ENCODE measurements at regions not wholly inside any gene's neighbourhood (a gene's known extent, or its start where the extent isn't known, plus 50 kb on each side); places are given as distances from the start of the nearest gene placed in this dataset.

DNA sequence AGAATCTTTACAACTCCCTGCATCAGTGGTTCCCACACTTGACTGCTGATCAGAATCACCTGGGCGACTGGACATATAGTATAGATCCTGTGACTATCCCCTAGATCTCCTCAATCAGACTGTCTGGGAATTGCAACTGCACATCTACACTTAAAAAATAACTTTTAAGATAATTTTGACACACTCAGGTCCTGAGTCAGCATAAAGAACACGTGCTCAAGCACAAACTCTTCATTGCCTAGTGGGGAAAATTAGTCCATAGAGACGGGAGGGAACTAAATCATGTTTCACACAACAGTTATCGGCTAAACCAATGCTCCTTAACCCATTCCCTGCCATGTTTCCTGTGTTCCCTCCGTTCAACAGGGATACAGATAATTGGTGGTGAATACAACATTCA is 243.5 kb upstream of the FGF13 start:
- H3K4me1 ChIP-seq: no peaks in the 10 kb centered on the region
- no peak for DNase-seq (ENCODE audit: low spot score in 2 of 2)
- H3K4me3 ChIP-seq: no peak overlapping the region
- TF ChIP-seq, protein P1, sequence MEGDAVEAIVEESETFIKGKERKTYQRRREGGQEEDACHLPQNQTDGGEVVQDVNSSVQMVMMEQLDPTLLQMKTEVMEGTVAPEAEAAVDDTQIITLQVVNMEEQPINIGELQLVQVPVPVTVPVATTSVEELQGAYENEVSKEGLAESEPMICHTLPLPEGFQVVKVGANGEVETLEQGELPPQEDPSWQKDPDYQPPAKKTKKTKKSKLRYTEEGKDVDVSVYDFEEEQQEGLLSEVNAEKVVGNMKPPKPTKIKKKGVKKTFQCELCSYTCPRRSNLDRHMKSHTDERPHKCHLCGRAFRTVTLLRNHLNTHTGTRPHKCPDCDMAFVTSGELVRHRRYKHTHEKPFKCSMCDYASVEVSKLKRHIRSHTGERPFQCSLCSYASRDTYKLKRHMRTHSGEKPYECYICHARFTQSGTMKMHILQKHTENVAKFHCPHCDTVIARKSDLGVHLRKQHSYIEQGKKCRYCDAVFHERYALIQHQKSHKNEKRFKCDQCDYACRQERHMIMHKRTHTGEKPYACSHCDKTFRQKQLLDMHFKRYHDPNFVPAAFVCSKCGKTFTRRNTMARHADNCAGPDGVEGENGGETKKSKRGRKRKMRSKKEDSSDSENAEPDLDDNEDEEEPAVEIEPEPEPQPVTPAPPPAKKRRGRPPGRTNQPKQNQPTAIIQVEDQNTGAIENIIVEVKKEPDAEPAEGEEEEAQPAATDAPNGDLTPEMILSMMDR (IDR thresholded peaks at IDR 0.05): no peak
- no peak for TF ChIP-seq POLR2A (IDR thresholded peaks at IDR 0.05)
- TF ChIP-seq POLR2AphosphoS5 (IDR thresholded peaks at IDR 0.05): no peak
- H3K36me3 ChIP-seq: no peaks in the 10 kb centered on the region
- intact Hi-C loops (cut with DNase I; ENCODE audit: low total_unique reads): no loop called here
- no peaks in the 10 kb centered on the region for H3K9me3 ChIP-seq
- no peak overlapping the region for H3K27ac ChIP-seq
- no peaks in the 10 kb centered on the region for H3K27me3 ChIP-seq

DNA sequence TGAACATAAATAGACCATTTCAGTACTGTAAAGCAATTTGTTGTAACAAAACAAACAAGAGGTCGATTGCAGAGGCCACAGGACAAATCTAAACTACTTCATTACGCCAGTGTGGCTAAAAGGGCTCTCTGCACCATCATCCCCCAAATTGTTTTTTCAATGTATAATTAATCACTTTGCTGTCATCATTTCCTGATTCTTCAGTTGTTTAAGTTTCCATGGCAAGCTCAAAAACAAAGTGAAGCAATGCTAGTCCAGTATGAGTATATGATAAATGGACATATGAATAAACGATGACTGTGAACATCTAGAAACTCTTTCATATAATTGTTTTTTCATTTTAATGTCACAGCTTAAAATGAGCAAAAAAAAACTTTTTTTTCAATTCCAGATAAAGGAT is 235.4 kb upstream of the FGF13 start:
- TF ChIP-seq POLR2AphosphoS5 (IDR thresholded peaks at IDR 0.05) (no peak), POLR2A (IDR thresholded peaks at IDR 0.05) (no peak)
- TF ChIP-seq, protein P1 (IDR thresholded peaks at IDR 0.05): no peak

DNA sequence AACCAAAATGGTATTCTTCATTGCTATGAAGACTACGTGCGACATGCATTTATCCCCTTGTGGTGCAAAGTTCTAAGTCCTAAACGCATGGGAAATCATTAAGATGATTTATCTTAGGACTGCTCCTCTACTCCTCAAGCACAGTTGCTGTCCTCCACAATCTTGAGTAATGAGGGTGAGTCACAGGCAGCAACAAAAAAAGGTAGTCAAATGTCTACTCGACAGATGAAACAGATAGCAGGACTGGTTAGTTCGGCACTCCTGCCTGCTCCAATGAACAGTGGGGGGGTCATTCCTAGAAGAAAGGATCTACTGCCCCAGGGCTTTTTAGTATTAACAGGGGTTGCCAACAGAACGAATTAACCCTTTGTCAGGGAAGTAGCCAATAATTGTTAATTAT is 233.7 kb upstream of the FGF13 start:
- intact Hi-C loops (cut with DNase I; ENCODE audit: low total_unique reads): no loop called here

More for the DNA sequence above, 235.4 kb upstream of the FGF13 start:
- H3K4me3 ChIP-seq: no peak overlapping the region
- H3K36me3 ChIP-seq: no peaks in the 10 kb centered on the region
- intact Hi-C loops (cut with DNase I; ENCODE audit: low total_unique reads): no loop called here
- H3K4me1 ChIP-seq: no peaks in the 10 kb centered on the region
- H3K9me3 ChIP-seq: no peaks in the 10 kb centered on the region
- peaks cover 0 to 10% of the 10 kb centered on the region in 2 donors for H3K27me3 ChIP-seq
- no peak overlapping the region for H3K27ac ChIP-seq
- no peak for DNase-seq (ENCODE audit: low spot score in 2 of 2)

DNA sequence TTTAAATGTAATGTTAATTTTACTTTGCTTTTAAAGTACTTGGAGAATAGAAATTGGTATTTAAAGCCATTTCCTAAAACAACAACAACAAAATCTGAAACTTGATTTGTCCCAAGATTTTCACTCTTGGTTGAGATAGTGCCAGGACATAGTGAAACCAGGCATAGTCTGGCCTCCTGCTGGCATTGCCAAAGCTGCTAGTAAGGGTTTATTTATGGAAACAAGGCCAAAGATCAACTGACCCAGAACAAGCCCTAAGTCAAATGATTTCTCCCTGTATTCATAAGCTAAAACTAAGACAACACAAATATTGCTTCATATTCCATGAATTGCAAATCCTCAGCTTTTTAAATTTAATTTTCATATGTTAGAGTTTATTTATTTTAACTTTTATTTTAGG is 227.5 kb upstream of the FGF13 start:
- no peak for TF ChIP-seq POLR2AphosphoS5 (IDR thresholded peaks at IDR 0.05)
- no peak for TF ChIP-seq POLR2A (IDR thresholded peaks at IDR 0.05)
- TF ChIP-seq, protein P1 (IDR thresholded peaks at IDR 0.05): no peak

More for the DNA sequence above, 233.7 kb upstream of the FGF13 start:
- Histone ChIP-seq H3K4me3 (no peak overlapping the region), H3K4me1 (no peaks in the 10 kb centered on the region), H3K27me3 (peaks cover 0 to 10% of the 10 kb centered on the region in 2 donors), H3K36me3 (no peaks in the 10 kb centered on the region), H3K9me3 (no peaks in the 10 kb centered on the region), H3K27ac (no peak overlapping the region)
- no peak for TF ChIP-seq POLR2A (IDR thresholded peaks at IDR 0.05)
- TF ChIP-seq, protein P1 (IDR thresholded peaks at IDR 0.05): no peak
- TF ChIP-seq POLR2AphosphoS5 (IDR thresholded peaks at IDR 0.05): no peak
- no peak for DNase-seq (ENCODE audit: low spot score in 2 of 2)

DNA sequence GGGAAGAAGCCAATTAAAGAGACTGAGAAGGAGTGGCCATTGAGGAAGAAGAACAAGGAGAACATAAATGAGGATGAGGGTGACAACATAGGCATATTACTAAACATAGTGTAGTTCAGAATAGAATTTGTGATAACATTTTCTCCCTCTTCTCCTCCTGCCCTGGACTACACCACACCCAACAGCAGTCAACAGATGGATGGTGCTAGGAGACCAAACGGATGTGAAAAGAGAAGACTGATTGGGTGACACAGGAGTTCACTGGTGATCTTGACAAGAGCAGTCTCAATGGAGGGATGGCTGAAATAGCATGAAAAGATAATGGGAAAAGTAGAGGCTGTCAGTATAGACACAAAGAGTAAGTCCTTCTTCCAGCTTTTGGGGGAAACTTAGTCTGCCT is 226.5 kb upstream of the FGF13 start:
- Histone ChIP-seq H3K27me3 (peaks cover 0 to 7% of the 10 kb centered on the region in 2 donors), H3K4me3 (no peak overlapping the region), H3K27ac (no peak overlapping the region), H3K36me3 (no peaks in the 10 kb centered on the region), H3K9me3 (no peaks in the 10 kb centered on the region), H3K4me1 (no peaks in the 10 kb centered on the region)
- TF ChIP-seq POLR2A (IDR thresholded peaks at IDR 0.05) (no peak), POLR2AphosphoS5 (IDR thresholded peaks at IDR 0.05) (no peak)
- TF ChIP-seq, protein P1 (IDR thresholded peaks at IDR 0.05): no peak
- intact Hi-C loops (cut with DNase I; ENCODE audit: low total_unique reads): loop anchor here (10.0 kb wide), 1 partner anchor 273 kb away; no protein-coding TSS in a partner anchor
- DNase-seq (ENCODE audit: low spot score in 2 of 2): no peak

More for the DNA sequence above, 227.5 kb upstream of the FGF13 start:
- Histone ChIP-seq H3K4me1 (no peaks in the 10 kb centered on the region), H3K27ac (no peak overlapping the region), H3K36me3 (no peaks in the 10 kb centered on the region), H3K9me3 (no peaks in the 10 kb centered on the region), H3K4me3 (no peak overlapping the region), H3K27me3 (peaks cover 0 to 7% of the 10 kb centered on the region in 2 donors)
- intact Hi-C loops (cut with DNase I; ENCODE audit: low total_unique reads): loop anchor here (10.0 kb wide), 1 partner anchor 274 kb away; no protein-coding TSS in a partner anchor
- no peak for DNase-seq (ENCODE audit: low spot score in 2 of 2)

All from breast epithelium (tissue), 4 donors.